Aorta (tissue), 5 donors: ENCODE measurements at regions not wholly inside any gene's neighbourhood (a gene's known extent, or its start where the extent isn't known, plus 50 kb on each side); places are given as distances from the start of the nearest gene placed in this dataset.

Experiments
- ATAC-seq: fragments of 200-7000 bp; cut with Tn5 transposase; one replicate; pipeline ENCODE4 v1.9.1; 2022; ENCODE audit warnings: moderate library complexity; ENCODE audit not compliant: low FRiP score
- DNase-seq, 2 donors: peaks; one replicate each; pipeline ENCODE4 v3.0.0-alpha.2; 2020
- H3K27ac ChIP-seq, 2 donors: one replicate each; pipeline ENCODE4 v1.5.1; 2013; ENCODE audit warnings: low read length in 2 of 2, mild to moderate bottlenecking in 2 of 2, moderate library complexity in 2 of 2, control low read depth in 1 of 2, inconsistent platforms in 1 of 2, low read depth in 1 of 2
- H3K27me3 ChIP-seq, 2 donors: one replicate each; pipeline ENCODE4 v1.6.1; 2013; ENCODE audit warnings: control low read depth in 1 of 2, low read length in 1 of 2, mild to moderate bottlenecking in 1 of 2, moderate library complexity in 1 of 2; ENCODE audit not compliant: insufficient read depth in 2 of 2, control insufficient read depth in 1 of 2
- H3K36me3 ChIP-seq, 2 donors: one replicate each; pipeline ENCODE4 v1.6.1; 2013; ENCODE audit warnings: control low read depth in 1 of 2, low read length in 1 of 2, mild to moderate bottlenecking in 1 of 2; ENCODE audit not compliant: insufficient read depth in 2 of 2, control insufficient read depth in 1 of 2
- H3K4me1 ChIP-seq, 2 donors: one replicate each; pipeline ENCODE4 v1.6.1; 2013; ENCODE audit warnings: low read length in 2 of 2, control low read depth in 1 of 2, mild to moderate bottlenecking in 1 of 2, moderate library complexity in 1 of 2; ENCODE audit not compliant: insufficient read depth in 2 of 2, control insufficient read depth in 1 of 2
- H3K4me3 ChIP-seq, 2 donors: one replicate each; pipeline ENCODE4 v1.5.1; 2013; ENCODE audit warnings: low read length in 2 of 2, control low read depth in 1 of 2, mild to moderate bottlenecking in 1 of 2
- H3K9me3 ChIP-seq: one replicate; pipeline ENCODE4 v1.6.1; 2013; ENCODE audit warnings: mild to moderate bottlenecking, low read length; ENCODE audit not compliant: control insufficient read depth
- WGBS, 2 donors: extraction: QIAGEN DNeasy Blood & Tissue Kit; methylation state at CpG; one replicate each; pipeline ENCODE4 v1.1.7; 2013; 5-methylcytosine and 5-hydroxymethylcytosine counted together
- intact Hi-C, 2 donors: fragments of 100-400 bp; cut with DNase I; formaldehyde crosslinking; loops; one replicate each; pipeline versions ENCODE4 v1.14.2 to v1.15.0; 2022
- donor health status: healthy with polysubstance abuse.
- donor health status: Bipolar disorder and iron deficiency.
- donor health status: DM: no; HTN: no; CAD: no.
- donor health status: DM: no; HTN: no; CAD: no.
- donor health status: DM: yes; HTN: yes; CAD: no.

- DNase-seq = no peak
- H3K27ac ChIP-seq = no peak overlapping the region
- peaks cover 0 to 2% of the 10 kb centered on the region in 2 donors for H3K36me3 ChIP-seq
- no peaks in the 10 kb centered on the region for H3K4me1 ChIP-seq
- no peak overlapping the region for H3K4me3 ChIP-seq
- WGBS, 2 donors = 86 to 91% methylated on average over 1 of the region's 1 CpG
- ATAC-seq = no peak
- no peaks in the 10 kb centered on the region for H3K9me3 ChIP-seq
- no peaks in the 10 kb centered on the region for H3K27me3 ChIP-seq
- intact Hi-C loops = no loop called here
Observed at GRCh38 chr13:99067159-99067985, 89.5 kb upstream of the DOCK9 start.

DNA sequence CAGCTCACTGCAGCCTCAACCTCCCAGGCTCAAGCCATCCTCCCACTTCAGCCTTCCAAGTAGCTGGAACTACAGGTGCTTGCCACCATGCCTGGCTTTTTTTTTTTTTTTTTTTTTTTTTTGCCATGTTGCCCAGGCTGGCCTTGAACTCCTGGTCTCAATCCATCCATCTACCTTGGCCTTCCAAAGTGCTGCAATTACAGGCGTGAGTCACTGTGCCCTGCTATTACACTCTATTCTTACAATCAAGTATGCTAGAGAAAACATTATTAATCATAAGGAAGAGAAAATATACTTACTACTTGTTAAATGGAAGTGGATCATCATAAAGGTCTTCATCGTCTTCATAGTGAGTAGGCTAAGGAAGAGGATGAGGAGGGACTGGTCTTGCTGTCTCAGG, 93.3 kb upstream of the DOCK9 start:
- H3K4me3 ChIP-seq = no peak overlapping the region
- ATAC-seq (no peak), DNase-seq (no peak)
- no peaks in the 10 kb centered on the region for H3K27me3 ChIP-seq
- H3K27ac ChIP-seq = no peak overlapping the region
- H3K9me3 ChIP-seq = no peaks in the 10 kb centered on the region
- H3K4me1 ChIP-seq = no peaks in the 10 kb centered on the region
- intact Hi-C loops = no loop called here
- H3K36me3 ChIP-seq = peaks cover 0 to 2% of the 10 kb centered on the region in 2 donors
- 92 to 98% methylated on average over 2 of the region's 2 CpGs for WGBS, 2 donors

DNA sequence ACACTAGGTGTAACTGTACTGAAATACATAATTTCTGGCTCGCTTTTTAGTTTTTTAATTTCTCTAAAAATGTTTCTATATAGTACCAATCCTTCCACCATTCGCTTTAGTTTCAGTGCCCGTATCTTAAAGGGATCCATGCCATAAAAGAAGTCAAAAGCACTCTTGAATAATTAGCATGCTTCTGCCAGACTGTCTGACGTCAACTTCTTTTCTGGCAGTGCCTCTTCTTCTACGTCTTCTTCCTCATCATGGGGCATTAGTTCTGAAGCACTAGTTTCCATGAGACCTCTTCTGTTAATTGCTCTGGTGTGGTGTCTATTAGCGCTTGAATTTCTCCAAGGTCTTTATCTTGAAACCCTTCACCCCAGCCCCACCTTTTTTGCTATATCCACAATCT, 93.8 kb upstream of the DOCK9 start:
- Histone ChIP-seq H3K4me3 (no peak overlapping the region), H3K27me3 (no peaks in the 10 kb centered on the region), H3K4me1 (no peaks in the 10 kb centered on the region), H3K36me3 (peaks cover 0 to 2% of the 10 kb centered on the region in 2 donors), H3K9me3 (no peaks in the 10 kb centered on the region), H3K27ac (no peak overlapping the region)
- DNase-seq (no peak), ATAC-seq (no peak)
- 87 to 89% methylated on average over 6 of the region's 6 CpGs for WGBS, 2 donors
- intact Hi-C loops = no loop called here

DNA sequence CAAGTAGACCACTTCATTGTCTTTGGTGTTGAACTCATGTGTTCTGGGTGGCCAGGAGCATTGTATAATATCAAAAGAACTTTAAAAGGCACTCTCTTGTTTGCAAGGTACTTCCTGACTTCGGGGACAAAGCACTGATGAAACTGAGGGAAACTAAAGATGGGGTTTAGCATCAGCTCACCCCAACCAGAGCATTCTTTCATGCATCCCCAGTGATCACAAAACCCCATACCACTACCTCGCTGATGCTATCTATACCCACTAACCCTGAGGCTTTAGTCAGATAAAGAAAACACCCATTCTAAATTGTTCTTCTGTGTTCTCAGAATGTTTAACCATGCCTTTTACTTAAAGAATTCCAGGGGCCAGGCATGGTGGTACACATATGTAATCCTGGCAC, 94.5 kb upstream of the DOCK9 start:
- no peak overlapping the region for H3K27ac ChIP-seq

DNA sequence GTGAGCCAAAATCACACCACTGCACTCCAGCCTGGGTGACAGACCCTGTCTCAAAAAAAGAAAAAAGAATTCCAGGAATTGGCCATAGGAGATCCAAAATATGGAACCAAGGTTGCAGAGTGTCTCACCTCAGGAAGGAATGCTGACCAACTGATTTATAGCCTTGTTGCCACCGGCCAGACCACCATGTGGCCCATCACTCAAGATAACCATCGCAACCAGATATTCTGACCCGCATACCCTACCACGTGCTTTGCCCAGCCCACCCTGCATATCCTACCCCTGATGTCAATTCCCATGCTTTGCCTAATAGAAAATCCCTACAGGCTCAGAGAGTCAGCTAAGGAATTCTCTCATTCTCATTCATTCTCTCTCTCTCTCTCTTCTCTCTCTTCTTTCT, 95.1 kb upstream of the DOCK9 start:
- H3K4me3 ChIP-seq = no peak overlapping the region
- intact Hi-C loops = no loop called here
- no peaks in the 10 kb centered on the region for H3K9me3 ChIP-seq
- peaks cover 0 to 2% of the 10 kb centered on the region in 2 donors for H3K36me3 ChIP-seq
- no peaks in the 10 kb centered on the region for H3K27me3 ChIP-seq
- no peak overlapping the region for H3K27ac ChIP-seq
- DNase-seq (no peak), ATAC-seq (no peak)
- no peaks in the 10 kb centered on the region for H3K4me1 ChIP-seq
- WGBS, 2 donors = 74 to 75% methylated on average over 4 of the region's 4 CpGs

More for the DNA sequence above, 94.5 kb upstream of the DOCK9 start:
- H3K9me3 ChIP-seq = no peaks in the 10 kb centered on the region
- H3K27me3 ChIP-seq = no peaks in the 10 kb centered on the region
- ATAC-seq = no peak
- no peaks in the 10 kb centered on the region for H3K4me1 ChIP-seq
- intact Hi-C loops = no loop called here
- no peak for DNase-seq
- no peak overlapping the region for H3K4me3 ChIP-seq
- WGBS, 2 donors = 76 to 94% methylated on average over 2 of the region's 2 CpGs
- H3K36me3 ChIP-seq = peaks cover 0 to 2% of the 10 kb centered on the region in 2 donors

- Histone ChIP-seq H3K4me3 (no peak overlapping the region), H3K9me3 (no peaks in the 10 kb centered on the region), H3K27me3 (no peaks in the 10 kb centered on the region), H3K27ac (no peak overlapping the region), H3K36me3 (peaks cover 0 to 2% of the 10 kb centered on the region in 2 donors), H3K4me1 (no peaks in the 10 kb centered on the region)
- intact Hi-C loops = no loop called here
- DNase-seq (no peak), ATAC-seq (no peak)
- 94 to 96% methylated on average over 2 of the region's 2 CpGs for WGBS, 2 donors
Observed at GRCh38 chr13:99074693-99075092, 96.8 kb upstream of the DOCK9 start.

DNA sequence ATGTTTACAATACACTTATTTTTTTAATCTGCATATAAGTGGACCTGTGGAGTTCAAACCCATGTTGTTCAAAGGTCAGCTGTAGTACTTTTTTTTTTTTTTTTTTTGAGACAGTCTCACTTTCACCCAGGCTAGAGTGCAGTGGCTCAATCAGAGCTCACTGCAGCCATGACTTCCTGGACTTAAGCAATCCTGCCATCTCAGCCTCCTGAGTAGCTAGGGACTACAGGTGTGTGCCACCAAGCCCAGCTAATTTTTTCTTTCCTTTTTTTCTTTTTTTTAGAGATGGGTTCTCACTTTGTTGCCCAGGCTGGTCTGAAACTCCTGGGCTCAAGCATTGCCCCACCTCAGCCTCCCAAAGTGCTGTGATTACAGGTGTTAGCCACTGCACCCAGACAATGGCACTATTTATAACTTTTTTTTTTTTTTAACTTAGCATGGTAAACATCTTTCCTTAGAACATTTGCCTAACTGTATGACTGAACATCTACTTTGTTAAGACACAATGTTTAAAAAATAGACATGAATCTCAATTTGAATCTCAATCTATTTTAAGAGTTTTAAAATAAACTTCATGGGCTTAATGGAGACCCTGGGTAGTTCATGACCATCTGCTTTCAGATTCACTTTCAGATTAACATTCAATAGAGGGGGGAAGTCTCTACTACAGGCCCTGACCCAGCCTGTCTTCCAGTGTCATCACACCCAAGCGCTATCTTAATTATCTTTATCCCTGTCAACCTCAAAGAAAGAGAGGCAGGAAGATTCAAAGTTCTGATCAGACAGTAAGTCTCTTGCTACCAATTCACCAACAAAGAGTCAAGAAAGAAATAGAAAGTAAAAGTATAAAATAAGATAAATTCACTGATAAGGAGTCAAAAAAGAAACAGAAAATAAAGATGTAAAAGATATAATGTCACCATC, 97.7 kb upstream of the DOCK9 start:
- peaks cover 0 to 2% of the 10 kb centered on the region in 2 donors for H3K36me3 ChIP-seq

DNA sequence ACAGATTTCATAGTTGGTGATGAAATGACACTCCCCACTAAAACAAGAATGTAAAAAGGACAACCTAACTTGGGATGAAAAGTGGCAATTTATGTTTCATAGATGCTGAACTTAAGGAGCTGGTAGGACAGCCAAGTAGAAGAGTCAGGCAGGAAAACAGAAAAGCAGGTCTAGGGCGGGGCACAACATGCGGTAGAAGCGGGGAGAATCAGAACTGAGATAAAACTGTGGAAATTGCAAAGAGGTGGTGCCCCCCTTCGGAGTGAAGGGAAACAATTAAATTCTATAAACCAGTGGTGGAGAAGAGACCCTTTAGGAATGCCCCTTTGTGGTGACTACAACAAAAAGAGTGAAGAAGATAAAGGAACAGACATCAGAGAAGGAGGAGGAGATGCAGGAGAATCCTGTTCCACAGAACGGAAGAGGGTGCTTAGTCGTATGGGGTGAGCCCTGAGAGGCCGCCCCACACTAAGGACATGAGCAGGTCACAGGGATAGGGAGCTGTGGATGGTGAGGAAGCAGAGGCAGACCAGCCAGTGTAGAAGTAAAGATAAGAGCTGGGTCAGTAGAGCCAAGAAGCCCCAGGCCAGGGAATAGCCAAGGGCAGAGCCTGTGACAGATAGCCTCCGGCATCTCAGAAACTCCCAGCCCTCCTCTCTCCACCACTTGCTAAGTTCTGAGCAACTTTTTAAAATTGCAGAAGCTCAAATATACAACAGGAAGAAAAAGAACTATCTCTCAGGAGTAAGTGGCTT, 100.3 kb upstream of the DOCK9 start:
- intact Hi-C loops = no loop called here
- H3K9me3 ChIP-seq = no peaks in the 10 kb centered on the region
- no peaks in the 10 kb centered on the region for H3K4me1 ChIP-seq
- H3K4me3 ChIP-seq = no peak overlapping the region
- H3K27me3 ChIP-seq = no peaks in the 10 kb centered on the region
- ATAC-seq (no peak), DNase-seq (no peak)
- H3K36me3 ChIP-seq = no peaks in the 10 kb centered on the region
- WGBS, 2 donors = 96 to 97% methylated on average over 8 of the region's 8 CpGs
- H3K27ac ChIP-seq = no peak overlapping the region

More for the DNA sequence above, 97.7 kb upstream of the DOCK9 start:
- WGBS, 2 donors = 99 to 100% methylated on average over 1 of the region's 1 CpG
- DNase-seq (no peak), ATAC-seq (no peak)
- H3K4me1 ChIP-seq = no peaks in the 10 kb centered on the region
- H3K9me3 ChIP-seq = no peaks in the 10 kb centered on the region
- no peak overlapping the region for H3K27ac ChIP-seq
- intact Hi-C loops = no loop called here
- no peak overlapping the region for H3K4me3 ChIP-seq
- H3K27me3 ChIP-seq = no peaks in the 10 kb centered on the region
